ENCODE measurements at regions not wholly inside any gene's neighbourhood (a gene's known extent, or its start where the extent isn't known, plus 50 kb on each side); places are given as distances from the start of the nearest gene placed in this dataset.

DNA sequence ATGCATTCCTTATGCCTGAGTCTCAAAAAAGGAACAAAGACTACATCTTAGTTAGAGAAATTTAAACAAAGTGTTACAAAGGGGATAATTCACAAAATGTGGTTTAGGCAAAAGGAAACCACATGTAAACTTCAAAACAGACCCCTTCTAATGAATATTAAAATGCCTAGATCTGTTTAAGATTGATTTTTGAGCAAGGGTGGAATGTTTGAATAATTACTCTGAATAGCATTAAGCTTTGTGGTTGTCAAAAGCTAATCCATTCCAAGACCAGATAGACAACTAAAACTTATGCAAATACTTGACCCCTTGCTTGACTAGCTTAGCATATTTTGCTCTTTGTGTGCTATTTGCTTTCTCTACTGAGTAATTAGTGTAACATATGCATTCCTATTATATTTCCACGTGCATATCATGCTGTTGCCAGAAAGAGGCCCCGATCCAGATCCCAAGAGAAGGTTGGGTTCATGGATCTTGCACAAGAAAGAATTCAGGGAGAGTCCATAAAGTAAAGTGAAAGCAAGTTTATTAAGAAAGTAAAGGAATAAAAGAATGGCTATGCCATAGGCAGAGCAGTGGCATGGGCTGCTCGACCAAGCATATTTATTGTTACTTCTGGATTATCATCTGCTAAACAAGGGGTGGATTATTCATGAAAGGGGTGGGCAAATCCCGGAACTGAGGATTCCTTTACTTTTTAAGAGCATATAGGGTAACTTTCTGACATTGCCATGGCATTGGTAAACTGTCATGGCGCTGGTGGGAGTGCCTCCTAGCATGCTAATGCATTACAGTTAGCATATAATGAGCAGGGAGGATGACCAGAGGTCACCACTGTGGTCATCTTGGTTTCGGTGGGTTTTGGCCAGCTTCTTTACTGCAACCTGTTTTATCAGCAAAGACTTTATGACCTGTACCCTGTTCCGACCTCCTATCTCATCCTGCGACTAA, 1193.4 kb upstream of the EYS start:
- ChIA-PET POLR2A (no interaction called here), CTCF (no interaction called here)
- DNase-seq (ENCODE audit: low read depth, low spot score) = no peak
- TF ChIP-seq, protein P1, sequence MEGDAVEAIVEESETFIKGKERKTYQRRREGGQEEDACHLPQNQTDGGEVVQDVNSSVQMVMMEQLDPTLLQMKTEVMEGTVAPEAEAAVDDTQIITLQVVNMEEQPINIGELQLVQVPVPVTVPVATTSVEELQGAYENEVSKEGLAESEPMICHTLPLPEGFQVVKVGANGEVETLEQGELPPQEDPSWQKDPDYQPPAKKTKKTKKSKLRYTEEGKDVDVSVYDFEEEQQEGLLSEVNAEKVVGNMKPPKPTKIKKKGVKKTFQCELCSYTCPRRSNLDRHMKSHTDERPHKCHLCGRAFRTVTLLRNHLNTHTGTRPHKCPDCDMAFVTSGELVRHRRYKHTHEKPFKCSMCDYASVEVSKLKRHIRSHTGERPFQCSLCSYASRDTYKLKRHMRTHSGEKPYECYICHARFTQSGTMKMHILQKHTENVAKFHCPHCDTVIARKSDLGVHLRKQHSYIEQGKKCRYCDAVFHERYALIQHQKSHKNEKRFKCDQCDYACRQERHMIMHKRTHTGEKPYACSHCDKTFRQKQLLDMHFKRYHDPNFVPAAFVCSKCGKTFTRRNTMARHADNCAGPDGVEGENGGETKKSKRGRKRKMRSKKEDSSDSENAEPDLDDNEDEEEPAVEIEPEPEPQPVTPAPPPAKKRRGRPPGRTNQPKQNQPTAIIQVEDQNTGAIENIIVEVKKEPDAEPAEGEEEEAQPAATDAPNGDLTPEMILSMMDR (IDR thresholded peaks at IDR 0.05; ENCODE audit: insufficient read depth, low read length, missing control alignments) = no peak
- H3K4me3 ChIP-seq (ENCODE audit: low read depth, low read length) = no peak overlapping the region

DNA sequence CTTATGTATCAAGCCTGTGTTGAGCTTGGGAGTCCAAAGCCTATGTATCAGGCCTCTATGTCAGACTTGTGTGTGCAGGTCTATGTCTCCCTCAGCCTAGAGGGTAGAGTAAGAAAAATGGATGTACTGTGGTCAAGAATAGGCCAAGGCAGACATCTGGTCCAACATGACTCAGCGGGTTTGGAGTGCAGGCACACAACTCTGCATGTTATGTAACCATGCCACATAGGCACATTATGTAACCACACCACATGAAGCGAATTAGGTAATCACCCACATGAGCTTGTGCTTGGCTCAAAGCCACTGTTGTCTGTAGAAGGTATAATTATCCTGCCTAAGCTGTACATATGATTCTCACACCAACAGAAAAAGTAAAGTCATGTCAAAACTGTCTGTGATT, 1190.5 kb upstream of the EYS start:
- DNase-seq (ENCODE audit: low read depth, low spot score) = no peak
- POLR2A ChIA-PET = no interaction called here
- TF ChIP-seq, protein P1 (IDR thresholded peaks at IDR 0.05; ENCODE audit: insufficient read depth, low read length, missing control alignments) = no peak
- CTCF ChIA-PET = no interaction called here
- no peak overlapping the region for H3K4me3 ChIP-seq (ENCODE audit: low read depth, low read length)

DNA sequence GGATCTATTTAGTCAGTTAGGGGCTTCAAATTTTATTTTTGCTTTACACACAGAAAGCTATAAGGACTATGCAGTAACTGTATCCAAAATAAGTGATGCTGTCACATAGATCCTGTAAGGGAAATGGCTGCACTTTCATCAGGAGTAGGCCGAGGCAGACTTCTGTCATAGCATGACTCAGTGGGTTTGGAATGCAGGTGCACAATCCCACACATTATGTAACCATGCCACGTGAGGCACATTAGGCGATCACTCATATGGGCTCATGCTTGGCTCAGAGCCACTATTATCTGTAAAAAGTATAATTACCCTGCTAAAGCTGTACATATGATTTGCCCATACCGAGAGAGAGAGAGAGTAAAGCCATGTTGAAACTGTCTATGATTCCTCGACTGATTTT, 1189.4 kb upstream of the EYS start:
- H3K4me3 ChIP-seq (ENCODE audit: low read depth, low read length) = no peak overlapping the region
- ChIA-PET CTCF (no interaction called here), POLR2A (no interaction called here)
- TF ChIP-seq, protein P1 (IDR thresholded peaks at IDR 0.05; ENCODE audit: insufficient read depth, low read length, missing control alignments) = no peak
- DNase-seq (ENCODE audit: low read depth, low spot score) = no peak

DNA sequence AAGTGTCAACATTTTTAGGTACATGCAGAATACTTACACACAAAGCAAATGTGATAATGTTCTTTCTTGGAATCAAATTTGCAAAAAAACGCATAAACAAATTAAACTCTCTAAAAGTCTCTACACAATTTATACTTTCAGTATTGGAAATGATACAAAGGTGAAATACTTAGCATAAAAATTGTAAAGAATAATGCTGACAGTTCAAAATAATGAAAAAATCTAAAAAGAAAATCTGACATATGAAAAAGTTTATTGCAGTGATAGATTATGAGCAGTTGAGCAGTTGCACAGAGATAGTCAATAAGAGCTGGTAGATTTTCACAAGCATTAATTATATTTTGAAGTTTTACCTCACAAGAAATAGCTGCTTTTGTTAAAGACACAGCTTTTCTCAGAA, 1176.4 kb upstream of the EYS start:
- POLR2A ChIA-PET = no interaction called here
- no peak overlapping the region for H3K4me3 ChIP-seq (ENCODE audit: low read depth, low read length)
- CTCF ChIA-PET = no interaction called here
- TF ChIP-seq, protein P1 (IDR thresholded peaks at IDR 0.05; ENCODE audit: insufficient read depth, low read length, missing control alignments) = no peak
- DNase-seq (ENCODE audit: low read depth, low spot score) = no peak

DNA sequence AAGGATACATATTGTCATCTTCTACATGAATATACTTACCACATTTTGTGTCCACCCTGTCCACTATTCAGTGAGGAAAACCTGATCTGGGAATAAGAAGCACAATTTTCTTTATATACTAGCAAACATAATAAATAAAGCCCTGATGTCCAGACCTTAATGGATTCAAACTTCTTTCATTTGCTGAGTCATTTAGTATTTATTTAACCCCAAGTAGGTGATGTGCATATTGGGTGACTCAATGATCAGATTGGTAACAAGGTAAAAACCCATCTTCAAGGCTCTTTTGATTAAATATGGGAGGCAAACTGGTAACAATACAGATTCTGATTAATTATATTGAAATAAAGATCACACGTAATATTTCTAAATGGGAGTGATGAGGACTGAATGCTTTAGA, 1159.8 kb upstream of the EYS start:
- ChIA-PET POLR2A (no interaction called here), CTCF (no interaction called here)
- DNase-seq (ENCODE audit: low read depth, low spot score) = no peak
- TF ChIP-seq, protein P1 (IDR thresholded peaks at IDR 0.05; ENCODE audit: insufficient read depth, low read length, missing control alignments) = no peak
- H3K4me3 ChIP-seq (ENCODE audit: low read depth, low read length) = no peak overlapping the region

DNA sequence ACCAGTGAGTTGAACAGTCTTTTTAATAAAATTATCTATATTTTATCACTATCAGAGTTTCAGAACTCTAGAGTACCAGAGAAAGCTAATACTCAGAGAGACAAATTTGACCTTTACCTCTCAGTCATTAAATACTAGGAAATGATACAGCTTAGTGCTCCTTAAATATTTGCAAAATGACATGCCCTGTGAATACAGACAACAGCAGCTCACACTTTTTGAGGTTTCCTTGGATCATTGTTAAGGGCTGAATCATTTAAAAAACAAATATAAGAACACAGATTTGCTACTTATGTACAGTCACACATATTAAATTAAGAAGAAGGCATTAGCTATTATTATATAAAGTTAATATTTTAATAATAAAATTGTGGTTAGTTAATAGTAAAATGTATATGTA, 1158.7 kb upstream of the EYS start:
- TF ChIP-seq, protein P1 (IDR thresholded peaks at IDR 0.05; ENCODE audit: insufficient read depth, low read length, missing control alignments) = no peak
- ChIA-PET CTCF (no interaction called here), POLR2A (no interaction called here)
- no peak for DNase-seq (ENCODE audit: low read depth, low spot score)
- no peak overlapping the region for H3K4me3 ChIP-seq (ENCODE audit: low read depth, low read length)

Measured in AG04449 (cell line).